H1 (cell line): ENCODE measurements at regions not wholly inside any gene's neighbourhood (a gene's known extent, or its start where the extent isn't known, plus 50 kb on each side); places are given as distances from the start of the nearest gene placed in this dataset.
A peak's percentile ranks its signal among the peaks of the same experiment; 100 is the strongest.

Experiments used
- CTCF ChIA-PET: fragments of 300-600 bp; sonication (Branson Sonifier 250); formaldehyde crosslinking; loops from one replicate; lab custom pipeline; 2021; ENCODE audit not compliant: partially characterized antibody; lab: Charles Lee
- POLR2A ChIA-PET: fragments of 300-600 bp; sonication (Branson Sonifier 250); formaldehyde crosslinking; loops from one replicate; lab custom pipeline; 2021; ENCODE audit warnings: inconsistent platforms; ENCODE audit not compliant: partially characterized antibody; lab: Charles Lee
- DNase-seq, 2 experiments: peaks; one replicate each; pipeline versions ENCODE4 v3.0.0 to v3.0.0-alpha.2; 2010 to 2022; ENCODE audit warnings: low spot score in 2 of 2, low read depth in 1 of 2, mixed read lengths in 1 of 2
- FAIRE-seq: peaks from 2 replicates; lab custom pipeline; 2011; peaks lifted over from hg19 to GRCh38; lab: Jason Lieb, UNC
- H2AFZ ChIP-seq: 2 replicates; pipeline ENCODE4 v1.8.1; 2012; ENCODE audit warnings: low read length, inconsistent platforms
- H2AK5ac ChIP-seq: 2 replicates; pipeline ENCODE4 v1.6.1; 2013; ENCODE audit warnings: low read depth, low read length
- H2BK120ac ChIP-seq: replicated peaks from 2 replicates; pipeline ENCODE3; 2013; ENCODE audit warnings: low read depth, low read length, inconsistent platforms
- H2BK12ac ChIP-seq: 2 replicates; pipeline ENCODE4 v1.6.1; 2013; ENCODE audit warnings: low read depth, low read length
- H2BK15ac ChIP-seq: 2 replicates; pipeline ENCODE4 v1.6.1; 2013; ENCODE audit warnings: low read length
- H2BK20ac ChIP-seq: 2 replicates; pipeline ENCODE4 v1.6.1; 2013; ENCODE audit warnings: low read length
- H2BK5ac ChIP-seq: 2 replicates; pipeline ENCODE4 v1.6.1; 2013; ENCODE audit warnings: low read depth, low read length
- H3K14ac ChIP-seq: 2 replicates; pipeline ENCODE4 v1.6.1; 2013; ENCODE audit warnings: inconsistent platforms; ENCODE audit not compliant: insufficient read length
- H3K18ac ChIP-seq: 2 replicates; pipeline ENCODE4 v1.6.1; 2013; ENCODE audit warnings: low read length; ENCODE audit errors: extremely low read depth
- H3K23ac ChIP-seq: 2 replicates; pipeline ENCODE4 v1.6.1; 2013; ENCODE audit warnings: inconsistent platforms; ENCODE audit not compliant: insufficient read length
- H3K23me2 ChIP-seq: 2 replicates; pipeline ENCODE4 v1.6.1; 2013; ENCODE audit warnings: low read depth, low read length
- H3K27ac ChIP-seq: 2 replicates; pipeline ENCODE4 v1.6.1; 2011; ENCODE audit warnings: low read depth, low read length, inconsistent platforms
- H3K27me3 ChIP-seq, 4 experiments: replicated peaks in 1 of 4; 1 replicate in 1 of 4; 2 replicates in 3 of 4; pipeline versions ENCODE4 v1.6.1 to v1.8.1; 2011 to 2013; ENCODE audit warnings: low read length in 3 of 4, mild to moderate bottlenecking in 3 of 4, inconsistent platforms in 2 of 4, mixed read lengths in 2 of 4, moderate library complexity in 1 of 4; ENCODE audit not compliant: control insufficient read depth in 3 of 4, insufficient read depth in 3 of 4; ENCODE audit errors: extremely low read depth in 1 of 4
- H3K36me3 ChIP-seq, 4 experiments: 2 replicates each; pipeline versions ENCODE4 v1.6.1 to v1.8.1; 2011 to 2013; ENCODE audit warnings: mild to moderate bottlenecking in 4 of 4, low read length in 3 of 4, moderate library complexity in 2 of 4, control low read depth in 1 of 4, inconsistent platforms in 1 of 4; ENCODE audit not compliant: insufficient read depth in 4 of 4, control insufficient read depth in 2 of 4
- H3K4ac ChIP-seq: replicated peaks from 2 replicates; pipeline ENCODE3; 2013; ENCODE audit warnings: low read length, low read depth, mixed read lengths, inconsistent platforms; ENCODE audit not compliant: insufficient read length
- H3K4me1 ChIP-seq, 4 experiments: replicated peaks in 1 of 4; 1 replicate in 1 of 4; 2 replicates in 3 of 4; pipeline versions ENCODE4 v1.6.1 to v1.8.1; 2011 to 2013; ENCODE audit warnings: low read length in 3 of 4, inconsistent platforms in 2 of 4, mixed read lengths in 1 of 4; ENCODE audit not compliant: insufficient read depth in 4 of 4, control insufficient read depth in 3 of 4
- H3K4me2 ChIP-seq, 2 experiments: 2 replicates each; pipeline versions ENCODE4 v1.6.1 to v1.8.1; 2011 to 2013; ENCODE audit warnings: low read depth in 2 of 2, low read length in 2 of 2, control low read depth in 1 of 2, inconsistent platforms in 1 of 2, mild to moderate bottlenecking in 1 of 2; ENCODE audit not compliant: insufficient read depth in 1 of 2
- H3K4me3 ChIP-seq, 4 experiments: fragments of 200-600, 300-600 bp in 1 of 4; sonication (generic), shearing (Covaris generic), sonication (Bioruptor Twin) in 1 of 4; 2 replicates each; pipeline versions ENCODE4 v1.5.1 to v1.8.1; 2011 to 2016; ENCODE audit warnings: low read length in 4 of 4, low read depth in 3 of 4, control low read depth in 2 of 4, inconsistent platforms in 2 of 4, mild to moderate bottlenecking in 2 of 4, mixed read lengths in 1 of 4, moderate library complexity in 1 of 4; ENCODE audit not compliant: insufficient read depth in 2 of 4; ENCODE audit errors: extremely low read depth in 1 of 4
- H3K56ac ChIP-seq: replicated peaks from 2 replicates; pipeline ENCODE3; 2013; ENCODE audit warnings: low read depth, mild to moderate bottlenecking, mixed read lengths, low read length, inconsistent platforms; ENCODE audit not compliant: insufficient read length
- H3K79me1 ChIP-seq: 2 replicates; pipeline ENCODE4 v1.6.1; 2013; ENCODE audit warnings: low read depth, low read length, control low read depth
- H3K79me2 ChIP-seq, 2 experiments: 2 replicates each; pipeline versions ENCODE4 v1.6.1 to v1.8.1; 2012 to 2013; ENCODE audit warnings: low read length in 2 of 2, mild to moderate bottlenecking in 2 of 2, inconsistent platforms in 1 of 2; ENCODE audit not compliant: insufficient read depth in 2 of 2, control insufficient read depth in 1 of 2
- H3K9ac ChIP-seq, 4 experiments: replicated peaks in 1 of 4; 1 replicate in 1 of 4; 2 replicates in 3 of 4; pipeline versions ENCODE4 v1.6.1 to v1.8.1; 2011 to 2013; ENCODE audit warnings: low read depth in 3 of 4, low read length in 3 of 4, control low read depth in 2 of 4, mild to moderate bottlenecking in 2 of 4, moderate library complexity in 2 of 4, inconsistent platforms in 1 of 4; ENCODE audit errors: extremely low read depth in 1 of 4
- H3K9me3 ChIP-seq, 2 experiments: 2 replicates each; pipeline versions ENCODE4 v1.6.1 to v1.8.1; 2012 to 2013; ENCODE audit warnings: mild to moderate bottlenecking in 2 of 2, moderate library complexity in 2 of 2, control low read depth in 1 of 2, inconsistent platforms in 1 of 2, low read depth in 1 of 2, low read length in 1 of 2, mixed read lengths in 1 of 2; ENCODE audit not compliant: insufficient read depth in 2 of 2
- H4K20me1 ChIP-seq, 2 experiments: replicated peaks in 1 of 2; 2 replicates each; pipeline versions ENCODE3 to v1.8.1; 2011 to 2013; ENCODE audit warnings: inconsistent platforms in 2 of 2, low read length in 2 of 2, mild to moderate bottlenecking in 1 of 2; ENCODE audit not compliant: insufficient read depth in 2 of 2, control insufficient read depth in 1 of 2
- H4K5ac ChIP-seq: 2 replicates; pipeline ENCODE4 v1.6.1; 2013; ENCODE audit warnings: low read length, low read depth, mixed read lengths, inconsistent platforms; ENCODE audit not compliant: insufficient read length
- H4K8ac ChIP-seq: 2 replicates; pipeline ENCODE4 v1.8.0; 2013; ENCODE audit warnings: mild to moderate bottlenecking, moderate library complexity, low read length, inconsistent platforms; ENCODE audit not compliant: insufficient read depth; ENCODE audit errors: extremely low read depth
- H4K91ac ChIP-seq: replicated peaks from 2 replicates; pipeline ENCODE3; 2013; ENCODE audit warnings: low read length, mixed read lengths, inconsistent platforms; ENCODE audit not compliant: insufficient read length
- CTBP2 ChIP-seq: IDR thresholded peaks from 2 replicates; pipeline ENCODE4 v1.7.0; 2011; ENCODE audit warnings: borderline replicate concordance, mild to moderate bottlenecking, moderate library complexity, mixed read lengths, low read length; ENCODE audit not compliant: insufficient read depth, insufficient read length
- CTCF ChIP-seq, 3 experiments: IDR thresholded peaks; 1 replicate in 2 of 3; 2 replicates in 1 of 3; pipeline versions ENCODE4 v1.5.1 to v1.6.1; 2011; ENCODE audit warnings: low read length in 3 of 3, mild to moderate bottlenecking in 3 of 3, inconsistent platforms in 2 of 3, low read depth in 1 of 3, moderate library complexity in 1 of 3; ENCODE audit not compliant: insufficient read depth in 1 of 3; ENCODE audit errors: control extremely low read depth in 1 of 3
- JUN ChIP-seq: IDR thresholded peaks from 2 replicates; pipeline ENCODE4 v1.6.1; 2011; ENCODE audit warnings: low read depth, mild to moderate bottlenecking, improper control_type of control experiment, low read length
- SP2 ChIP-seq: IDR thresholded peaks from 2 replicates; pipeline ENCODE4 v1.6.1; 2012; ENCODE audit warnings: mild to moderate bottlenecking, low read length, inconsistent platforms
- SP4 ChIP-seq: IDR thresholded peaks from 2 replicates; pipeline ENCODE4 v1.6.1; 2012; ENCODE audit warnings: low read length, inconsistent platforms
- TAF1 ChIP-seq: IDR thresholded peaks from 2 replicates; pipeline ENCODE4 v1.6.1; 2011; ENCODE audit warnings: mild to moderate bottlenecking, low read depth, low read length
- USF2 ChIP-seq: IDR thresholded peaks from 2 replicates; pipeline ENCODE4 v1.6.1; 2011; ENCODE audit warnings: low read length, improper control_type of control experiment
- WGBS, 2 experiments: shearing (Covaris generic) in 1 of 2; methylation state at CpG; one replicate each; pipeline versions ENCODE4 v1.1.6 to v1.1.7; 2013 to 2015; ENCODE audit warnings: low lambda C conversion rate in 2 of 2, mixed read lengths in 2 of 2, inconsistent platforms in 1 of 2, low coverage in 1 of 2, missing lambda C conversion rate in 1 of 2; ENCODE audit not compliant: insufficient replicate concordance in 2 of 2, insufficient coverage in 1 of 2, insufficient read length in 1 of 2; ENCODE audit errors: extremely low coverage in 1 of 2, missing lambda C conversion rate in 1 of 2; 5-methylcytosine and 5-hydroxymethylcytosine counted together

- no peaks in the 10 kb centered on the region for H3K79me1 ChIP-seq
- H3K79me2 ChIP-seq: no peaks in the 10 kb centered on the region
- no peak overlapping the region for H2BK120ac ChIP-seq
- no peak overlapping the region for H2BK15ac ChIP-seq
- no peak for FAIRE-seq
- no peaks in the 10 kb centered on the region for H4K20me1 ChIP-seq
- ChIA-PET CTCF (interaction anchor here (0.8 to 1.5 kb wide), 5 partner anchors 38 to 146 kb away, joined by 3 to 7 read pairs (median 3); no protein-coding TSS in a partner anchor), POLR2A (interaction anchor here (0.6 to 1.1 kb wide), 3 partner anchors 13 to 22 kb away, joined by 3 read pairs; no protein-coding TSS in a partner anchor)
- H3K9ac ChIP-seq: no peak overlapping the region
- no peak overlapping the region for H3K14ac ChIP-seq
- no peaks in the 10 kb centered on the region for H3K23me2 ChIP-seq
- H3K56ac ChIP-seq: no peak overlapping the region
- H4K8ac ChIP-seq: no peak overlapping the region
- H3K27me3 ChIP-seq: no peaks in the 10 kb centered on the region
- H4K91ac ChIP-seq: no peak overlapping the region
- H3K27ac ChIP-seq: no peak overlapping the region
- H3K4me3 ChIP-seq: no peak overlapping the region
- no peak overlapping the region for H2AFZ ChIP-seq
- no peak overlapping the region for H3K18ac ChIP-seq
- H3K4me2 ChIP-seq: no peak overlapping the region
- H3K9me3 ChIP-seq: no peaks in the 10 kb centered on the region
- H3K23ac ChIP-seq: no peak overlapping the region
- H3K36me3 ChIP-seq: no peaks in the 10 kb centered on the region
- H3K4ac ChIP-seq: no peak overlapping the region
- H2BK12ac ChIP-seq: no peak overlapping the region
- H2BK20ac ChIP-seq: no peak overlapping the region
- H2AK5ac ChIP-seq: no peak overlapping the region
- 91% methylated on average over 6 of the region's 6 CpGs; no CpG with 5 or more reads in 1 of the 2 experiments for WGBS, 2 experiments
- no peak overlapping the region for H4K5ac ChIP-seq
- peaks cover 0 to 5% (median 1%) of the 10 kb centered on the region in 4 experiments; a peak in 2 of 7 replicates for H3K4me1 ChIP-seq
- peak in 1 of 2 experiments; percentile 33 for DNase-seq
- no peak overlapping the region for H2BK5ac ChIP-seq
- TF ChIP-seq CTCF (IDR thresholded peaks at IDR 0.05; ENCODE audit: control extremely low read depth in 1 of 3, insufficient read depth in 1 of 3, low read depth in 1 of 3, low read length in 3 of 3) (no peak), CTBP2 (no peak), JUN (no peak), SP2 (no peak), SP4 (no peak), USF2 (no peak), TAF1 (no peak)
Observed at GRCh38 chr1:93775224-93775623, 93.6 kb upstream of the BCAR3 start.
